ENCODE measurements at regions not wholly inside any gene's neighbourhood (a gene's known extent, or its start where the extent isn't known, plus 50 kb on each side); places are given as distances from the start of the nearest gene placed in this dataset.

DNA sequence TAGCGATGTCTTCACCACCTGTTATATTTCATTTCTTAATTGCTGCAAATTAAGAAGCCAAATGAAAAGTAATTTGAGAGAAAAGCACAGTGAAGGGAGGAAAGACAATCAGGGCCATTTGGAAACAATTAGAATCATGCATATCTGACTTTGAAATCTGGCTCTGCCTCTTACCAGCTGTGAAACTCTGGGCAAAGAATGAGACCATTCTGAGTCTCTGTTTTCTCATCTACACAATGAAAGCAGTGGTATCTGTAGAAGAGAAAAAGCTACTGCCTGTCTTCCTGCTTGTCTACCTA is 334.5 kb upstream of the CYRIA start:
- no peak for DNase-seq
- intact Hi-C loops (cut with micrococcal nuclease): no loop called here
- Mint-ChIP-seq H3K36me3 (no peaks in the 10 kb centered on the region), H3K4me1 (no peaks in the 10 kb centered on the region), H3K27ac (no peak overlapping the region), H3K4me3 (no peak overlapping the region), H3K27me3 (no peaks in the 10 kb centered on the region), H3K9me3 (peaks cover 2 to 27% (median 12%) of the 10 kb centered on the region in 8 donors)
- Histone ChIP-seq H3K27me3 (ENCODE audit: insufficient read depth, low read length) (no peaks in the 10 kb centered on the region), H3K36me3 (ENCODE audit: insufficient read depth, low read length) (no peaks in the 10 kb centered on the region), H3K27ac (ENCODE audit: low read depth, low read length) (no peak overlapping the region), H3K4me3 (ENCODE audit: low read length in 2 of 2) (no peak overlapping the region), H3K9me3 (ENCODE audit: control insufficient read depth in 1 of 2, low read length in 2 of 2) (no peaks in the 10 kb centered on the region), H3K4me1 (ENCODE audit: insufficient read depth, low read length) (no peaks in the 10 kb centered on the region)
- CTCF ChIA-PET (ENCODE audit: partially characterized antibody): no interaction called here
- POLR2A ChIA-PET (ENCODE audit: partially characterized antibody): no interaction called here

DNA sequence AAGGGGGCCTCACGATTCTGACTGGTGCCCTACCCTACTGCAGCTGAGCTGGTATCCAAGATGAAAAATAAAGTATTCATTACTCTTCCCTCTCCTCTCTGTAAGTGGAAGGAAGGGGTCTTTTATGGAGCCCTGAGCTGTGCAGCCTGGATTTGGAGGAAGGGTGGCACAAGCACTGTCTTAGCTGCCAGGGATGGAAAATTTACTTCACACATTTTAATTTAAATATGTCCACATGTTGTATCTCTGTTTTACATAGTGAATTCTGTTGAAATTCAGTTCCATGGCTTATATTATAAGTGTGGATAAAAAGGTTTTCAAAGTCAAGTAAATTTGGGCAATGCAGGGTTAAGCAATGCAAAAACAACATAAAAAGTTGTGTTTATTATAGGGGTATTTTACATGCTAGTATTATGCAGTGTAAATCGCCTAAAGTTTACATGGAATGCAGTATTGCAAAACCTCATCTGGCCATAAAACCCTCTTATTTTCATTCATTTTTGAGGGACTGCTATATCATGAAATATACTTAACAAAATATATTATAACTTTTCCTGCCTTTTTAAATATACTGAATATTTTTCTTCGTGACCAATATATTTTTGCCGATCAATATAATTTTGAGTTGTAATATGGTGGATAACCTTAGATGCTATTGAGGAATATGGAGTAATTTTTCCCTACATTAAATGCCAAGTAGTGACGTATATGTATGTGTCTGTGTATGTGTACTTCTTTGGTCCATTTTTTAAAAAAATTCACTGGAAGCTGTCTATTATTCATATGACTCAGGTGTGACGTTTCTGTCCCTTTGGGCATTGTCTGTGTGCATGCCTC is 333.9 kb upstream of the CYRIA start:
- Mint-ChIP-seq H3K4me1 (no peaks in the 10 kb centered on the region), H3K27me3 (no peaks in the 10 kb centered on the region), H3K36me3 (no peaks in the 10 kb centered on the region), H3K27ac (no peak overlapping the region), H3K4me3 (no peak overlapping the region), H3K9me3 (peaks cover 2 to 29% (median 15%) of the 10 kb centered on the region in 8 donors)
- intact Hi-C loops (cut with micrococcal nuclease): no loop called here
- DNase-seq: no peak
- ChIA-PET CTCF (ENCODE audit: partially characterized antibody) (no interaction called here), POLR2A (ENCODE audit: partially characterized antibody) (no interaction called here)
- Histone ChIP-seq H3K9me3 (ENCODE audit: control insufficient read depth in 1 of 2, low read length in 2 of 2) (no peaks in the 10 kb centered on the region), H3K27me3 (ENCODE audit: insufficient read depth, low read length) (no peaks in the 10 kb centered on the region), H3K36me3 (ENCODE audit: insufficient read depth, low read length) (no peaks in the 10 kb centered on the region), H3K4me3 (ENCODE audit: low read length in 2 of 2) (no peak overlapping the region), H3K4me1 (ENCODE audit: insufficient read depth, low read length) (no peaks in the 10 kb centered on the region), H3K27ac (ENCODE audit: low read depth, low read length) (no peak overlapping the region)

DNA sequence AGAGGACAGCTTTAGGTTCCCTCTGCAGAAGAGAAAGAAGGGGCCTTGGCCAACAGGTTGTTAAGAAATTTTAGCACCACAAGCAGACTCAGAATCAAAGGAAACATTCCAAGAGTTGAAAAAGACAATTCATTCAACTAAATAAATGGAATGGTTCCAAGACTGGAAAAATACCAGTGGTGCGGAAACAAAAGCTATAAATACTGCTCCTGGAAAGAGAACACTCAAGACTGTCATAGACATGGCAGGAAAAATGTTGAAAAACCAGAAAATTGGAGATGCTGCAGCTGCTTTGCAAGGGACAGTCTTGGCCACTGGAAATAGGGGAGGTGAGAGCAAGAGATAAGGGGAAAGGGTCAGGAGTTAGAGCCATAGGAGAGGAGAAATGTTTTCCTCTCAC is 312.7 kb upstream of the CYRIA start:
- H3K4me3 ChIP-seq (ENCODE audit: low read length in 2 of 2): no peak overlapping the region
- Mint-ChIP-seq H3K36me3 (no peaks in the 10 kb centered on the region), H3K27ac (no peak overlapping the region), H3K27me3 (no peaks in the 10 kb centered on the region), H3K4me3 (no peak overlapping the region), H3K4me1 (no peaks in the 10 kb centered on the region), H3K9me3 (peaks cover 0 to 20% (median 6%) of the 10 kb centered on the region in 8 donors)
- no peaks in the 10 kb centered on the region for H3K27me3 ChIP-seq (ENCODE audit: insufficient read depth, low read length)
- POLR2A ChIA-PET (ENCODE audit: partially characterized antibody): no interaction called here
- no peak for DNase-seq
- H3K9me3 ChIP-seq (ENCODE audit: control insufficient read depth in 1 of 2, low read length in 2 of 2): no peaks in the 10 kb centered on the region
- H3K4me1 ChIP-seq (ENCODE audit: insufficient read depth, low read length): no peaks in the 10 kb centered on the region
- H3K36me3 ChIP-seq (ENCODE audit: insufficient read depth, low read length): no peaks in the 10 kb centered on the region
- intact Hi-C loops (cut with micrococcal nuclease): no loop called here
- CTCF ChIA-PET (ENCODE audit: partially characterized antibody): no interaction called here
- no peak overlapping the region for H3K27ac ChIP-seq (ENCODE audit: low read depth, low read length)

DNA sequence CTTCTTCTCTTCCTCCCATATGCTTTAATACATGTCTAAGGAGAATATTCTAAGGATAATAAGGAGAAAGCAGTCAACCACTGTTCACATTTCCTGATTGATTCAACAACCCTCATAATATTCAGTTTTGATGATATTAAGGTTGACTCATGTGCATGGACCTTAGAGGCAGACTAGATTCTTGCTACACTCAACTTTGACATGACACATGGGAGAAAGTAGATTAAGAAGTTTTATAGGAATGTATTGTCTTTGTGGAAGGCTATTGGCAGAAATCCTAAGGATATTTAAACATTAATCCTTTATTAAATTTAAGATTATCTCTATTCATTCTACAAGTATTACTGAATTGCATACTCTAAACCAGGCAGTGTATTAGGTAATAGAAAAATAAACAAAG is 309.1 kb upstream of the CYRIA start:
- Histone ChIP-seq H3K27me3 (ENCODE audit: insufficient read depth, low read length) (no peaks in the 10 kb centered on the region), H3K4me3 (ENCODE audit: low read length in 2 of 2) (no peak overlapping the region), H3K27ac (ENCODE audit: low read depth, low read length) (no peak overlapping the region), H3K9me3 (ENCODE audit: control insufficient read depth in 1 of 2, low read length in 2 of 2) (no peaks in the 10 kb centered on the region), H3K4me1 (ENCODE audit: insufficient read depth, low read length) (no peaks in the 10 kb centered on the region), H3K36me3 (ENCODE audit: insufficient read depth, low read length) (no peaks in the 10 kb centered on the region)
- H3K4me1 Mint-ChIP-seq: no peaks in the 10 kb centered on the region
- POLR2A ChIA-PET (ENCODE audit: partially characterized antibody): no interaction called here
- H3K27ac Mint-ChIP-seq: no peak overlapping the region
- H3K4me3 Mint-ChIP-seq: no peak overlapping the region
- intact Hi-C loops (cut with micrococcal nuclease): no loop called here
- H3K36me3 Mint-ChIP-seq: no peaks in the 10 kb centered on the region
- peaks cover 0 to 17% (median 4%) of the 10 kb centered on the region in 8 donors for H3K9me3 Mint-ChIP-seq
- CTCF ChIA-PET (ENCODE audit: partially characterized antibody): no interaction called here
- no peak for DNase-seq
- H3K27me3 Mint-ChIP-seq: no peaks in the 10 kb centered on the region

DNA sequence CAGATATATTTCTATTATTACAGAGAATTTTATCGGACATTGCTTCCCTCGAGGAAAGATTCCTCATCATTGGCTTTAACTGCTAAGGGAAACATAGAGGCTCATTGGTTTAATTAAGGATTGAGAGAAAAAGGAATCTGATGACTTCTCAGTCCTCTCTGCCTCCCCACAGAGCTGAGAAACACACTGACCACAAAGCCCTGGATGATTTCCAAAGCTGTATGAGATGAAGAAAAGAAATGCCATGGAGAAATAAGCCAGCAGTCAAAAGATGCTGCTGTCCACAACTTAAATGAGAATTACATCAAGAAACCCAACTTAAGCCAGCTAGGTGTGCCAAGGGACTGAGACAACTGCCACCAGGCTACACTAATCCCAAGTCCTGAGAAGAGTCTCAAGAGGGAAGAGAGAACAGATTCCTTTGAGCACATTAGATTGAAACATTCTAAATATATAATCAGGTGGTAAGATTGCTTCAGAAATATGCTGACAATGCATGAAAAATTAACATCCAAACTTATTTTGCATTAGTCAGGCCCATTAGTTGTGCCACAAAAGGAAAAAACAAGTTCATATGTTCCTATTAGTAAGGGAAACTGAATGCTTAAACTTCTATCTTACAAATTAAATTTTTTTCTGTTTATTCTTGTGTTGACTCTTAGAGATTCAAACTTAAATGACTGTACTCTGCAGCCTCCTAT is 308.1 kb upstream of the CYRIA start:
- intact Hi-C loops (cut with micrococcal nuclease): no loop called here
- H3K36me3 Mint-ChIP-seq: no peaks in the 10 kb centered on the region
- H3K9me3 Mint-ChIP-seq: peaks cover 0 to 17% (median 4%) of the 10 kb centered on the region in 8 donors
- POLR2A ChIA-PET (ENCODE audit: partially characterized antibody): no interaction called here
- H3K27me3 Mint-ChIP-seq: no peaks in the 10 kb centered on the region
- H3K27ac ChIP-seq (ENCODE audit: low read depth, low read length): no peak overlapping the region
- no peak overlapping the region for H3K27ac Mint-ChIP-seq
- no peak overlapping the region for H3K4me3 ChIP-seq (ENCODE audit: low read length in 2 of 2)
- H3K4me1 Mint-ChIP-seq: no peaks in the 10 kb centered on the region
- CTCF ChIA-PET (ENCODE audit: partially characterized antibody): no interaction called here
- H3K4me1 ChIP-seq (ENCODE audit: insufficient read depth, low read length): no peaks in the 10 kb centered on the region
- no peaks in the 10 kb centered on the region for H3K27me3 ChIP-seq (ENCODE audit: insufficient read depth, low read length)
- no peak for DNase-seq
- no peaks in the 10 kb centered on the region for H3K36me3 ChIP-seq (ENCODE audit: insufficient read depth, low read length)
- no peak overlapping the region for H3K4me3 Mint-ChIP-seq
- H3K9me3 ChIP-seq (ENCODE audit: control insufficient read depth in 1 of 2, low read length in 2 of 2): no peaks in the 10 kb centered on the region

DNA sequence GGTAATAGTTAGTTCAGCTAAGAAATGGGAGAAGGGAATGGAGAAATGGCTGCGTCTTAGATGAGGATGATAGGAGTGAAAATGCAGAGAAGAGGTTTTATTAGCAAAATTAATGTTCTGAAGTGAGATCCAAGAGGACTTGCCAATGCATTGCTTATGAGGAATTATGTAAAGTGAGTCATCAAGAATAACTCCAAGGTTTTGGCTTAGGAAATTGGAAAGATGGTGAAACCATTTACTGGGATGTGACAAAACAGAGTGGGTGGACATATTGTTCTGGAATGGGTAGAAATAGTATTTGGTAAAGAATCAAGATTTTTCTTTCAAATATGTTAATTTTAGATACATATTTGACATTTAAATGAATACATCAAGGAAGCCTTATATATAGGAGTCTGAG is 306.6 kb upstream of the CYRIA start:
- Mint-ChIP-seq H3K9me3 (peaks cover 0 to 8% (median 3%) of the 10 kb centered on the region in 8 donors), H3K27ac (no peak overlapping the region), H3K27me3 (no peaks in the 10 kb centered on the region), H3K4me1 (no peaks in the 10 kb centered on the region), H3K36me3 (no peaks in the 10 kb centered on the region), H3K4me3 (no peak overlapping the region)
- Histone ChIP-seq H3K9me3 (ENCODE audit: control insufficient read depth in 1 of 2, low read length in 2 of 2) (no peaks in the 10 kb centered on the region), H3K36me3 (ENCODE audit: insufficient read depth, low read length) (no peaks in the 10 kb centered on the region), H3K27me3 (ENCODE audit: insufficient read depth, low read length) (no peaks in the 10 kb centered on the region), H3K4me3 (ENCODE audit: low read length in 2 of 2) (no peak overlapping the region), H3K4me1 (ENCODE audit: insufficient read depth, low read length) (no peaks in the 10 kb centered on the region), H3K27ac (ENCODE audit: low read depth, low read length) (no peak overlapping the region)
- POLR2A ChIA-PET (ENCODE audit: partially characterized antibody): no interaction called here
- no peak for DNase-seq
- intact Hi-C loops (cut with micrococcal nuclease): no loop called here
- CTCF ChIA-PET (ENCODE audit: partially characterized antibody): no interaction called here

DNA sequence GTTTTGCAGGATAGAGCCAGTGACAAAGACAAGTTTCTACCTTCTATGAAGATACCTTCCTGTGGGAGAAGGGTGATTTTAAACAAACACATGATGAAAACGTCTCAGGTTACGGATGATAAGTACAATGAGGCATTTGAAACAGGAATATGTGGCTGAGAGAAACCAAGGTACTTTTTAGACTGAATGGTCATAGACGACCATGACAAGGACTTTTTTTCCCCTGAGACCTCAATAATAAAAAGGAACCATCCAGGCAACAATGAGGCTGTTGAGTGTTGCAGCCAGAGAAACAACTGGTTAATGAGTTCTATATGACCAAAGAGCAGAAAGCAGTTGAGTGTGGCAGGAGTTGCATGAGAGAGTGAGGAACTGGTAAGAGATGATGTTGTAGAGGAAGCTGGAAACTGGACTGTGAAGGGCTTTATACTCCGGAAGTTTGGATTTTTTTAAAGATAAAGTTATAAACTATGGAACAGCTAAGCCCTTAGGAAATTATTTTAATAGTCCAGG is 306.1 kb upstream of the CYRIA start:
- H3K4me1 Mint-ChIP-seq: no peaks in the 10 kb centered on the region
- no peaks in the 10 kb centered on the region for H3K36me3 Mint-ChIP-seq
- no peak overlapping the region for H3K4me3 Mint-ChIP-seq
- no peak for DNase-seq
- no peaks in the 10 kb centered on the region for H3K27me3 Mint-ChIP-seq
- Histone ChIP-seq H3K27ac (ENCODE audit: low read depth, low read length) (no peak overlapping the region), H3K27me3 (ENCODE audit: insufficient read depth, low read length) (no peaks in the 10 kb centered on the region), H3K4me1 (ENCODE audit: insufficient read depth, low read length) (no peaks in the 10 kb centered on the region), H3K4me3 (ENCODE audit: low read length in 2 of 2) (no peak overlapping the region), H3K9me3 (ENCODE audit: control insufficient read depth in 1 of 2, low read length in 2 of 2) (no peaks in the 10 kb centered on the region), H3K36me3 (ENCODE audit: insufficient read depth, low read length) (no peaks in the 10 kb centered on the region)
- ChIA-PET POLR2A (ENCODE audit: partially characterized antibody) (no interaction called here), CTCF (ENCODE audit: partially characterized antibody) (no interaction called here)
- intact Hi-C loops (cut with micrococcal nuclease): no loop called here
- no peak overlapping the region for H3K27ac Mint-ChIP-seq
- H3K9me3 Mint-ChIP-seq: peaks cover 0 to 8% (median 2%) of the 10 kb centered on the region in 8 donors
